T47D (cell line): ENCODE measurements at regions not wholly inside any gene's neighbourhood (a gene's known extent, or its start where the extent isn't known, plus 50 kb on each side); places are given as distances from the start of the nearest gene placed in this dataset.
"Not testable (repeated sequence)": the region's sequence is repeated elsewhere in the genome, so short reads cannot be mapped to it uniquely, and the experiment has no call there.

Experiments used
- DNase-seq, 2 experiments: peaks; one replicate each; pipeline versions ENCODE4 v3.0.0 to v3.0.0-alpha.2; 2011 to 2012; ENCODE audit warnings: low read depth in 1 of 2, low spot score in 1 of 2
- JUND ChIP-seq: IDR thresholded peaks from 2 replicates; pipeline ENCODE4 v1.6.1; 2012; ENCODE audit warnings: low read depth
- in situ Hi-C: cut with HindIII; loops from 2 replicates; pipeline ENCODE4 v1.10.0; 2016; ENCODE audit warnings: low sequenced_read_pairs, low pct_unique_long_range_greater_than_20kb

- in situ Hi-C loops, DNase-seq: not testable (repeated sequence)
Observed at GRCh38 chrX:149420566-149420965, 84.5 kb downstream of the IDS start.

DNA sequence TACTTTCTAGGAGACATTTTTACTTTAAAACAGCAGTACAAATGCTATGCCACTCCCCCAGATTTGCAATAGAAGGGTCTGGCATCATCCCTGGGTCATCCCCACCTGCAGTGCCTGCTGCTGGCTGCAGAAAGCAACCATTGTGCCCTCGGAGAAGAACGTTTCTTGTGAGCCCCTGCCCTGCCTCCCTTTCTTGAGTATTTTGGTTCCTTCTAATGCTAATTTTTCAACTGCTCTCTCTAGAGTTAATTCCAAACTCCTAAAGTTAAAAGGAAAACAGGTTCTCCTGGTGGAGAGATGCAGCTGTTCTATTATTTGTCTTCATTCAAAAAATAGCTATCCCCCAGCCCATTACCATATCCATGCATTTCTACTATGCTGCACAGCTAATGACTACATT, 107.1 kb downstream of the IDS start:
- TF ChIP-seq JUND, result no peak
- no peak for DNase-seq
- in situ Hi-C loops, result no loop called here

- no peak for TF ChIP-seq JUND
- in situ Hi-C loops, result no loop called here
- DNase-seq, result peak in 1 of 2 experiments; percentile 1
Observed at GRCh38 chrX:149392921-149393320, 112.2 kb downstream of the IDS start.

DNA sequence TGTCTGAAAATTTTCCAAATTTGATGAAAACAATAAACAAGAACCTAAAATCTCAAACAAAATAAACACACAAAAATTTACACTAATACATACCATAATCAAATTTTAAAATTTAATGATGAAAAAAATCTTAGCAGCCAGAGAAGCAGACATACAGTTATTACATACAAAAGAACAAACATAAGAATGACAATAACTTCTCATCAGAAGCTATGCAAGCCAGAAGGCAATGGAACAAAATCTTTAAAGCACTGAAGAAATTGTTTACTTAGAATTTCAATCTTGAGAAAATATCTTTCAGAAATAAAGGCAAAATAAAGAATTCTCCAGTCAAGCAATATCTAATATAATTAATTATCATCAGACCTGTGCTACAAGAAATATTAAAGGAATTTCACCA, 121.3 kb downstream of the IDS start:
- no peak for TF ChIP-seq JUND
- no peak for DNase-seq
- in situ Hi-C loops, result no loop called here

DNA sequence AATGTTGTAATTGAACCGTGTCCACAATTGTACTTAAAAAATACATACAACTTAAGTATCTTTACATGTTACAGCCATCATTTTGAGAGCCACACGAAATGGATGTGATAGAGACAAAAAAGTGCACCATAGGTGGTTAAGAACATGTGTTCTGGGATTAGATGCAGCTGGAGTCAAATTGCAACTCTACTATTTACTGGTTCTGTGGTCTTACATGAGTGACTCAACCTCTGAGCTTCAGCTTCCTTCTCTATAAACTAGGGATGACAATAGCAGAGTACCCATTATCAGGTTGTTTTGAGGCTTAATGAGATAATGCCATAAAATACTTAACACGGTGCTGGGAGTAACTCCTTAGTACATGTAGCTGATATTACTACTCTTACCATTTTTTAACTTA, 130.4 kb downstream of the IDS start:
- no peak for DNase-seq
- in situ Hi-C loops, result no loop called here
- TF ChIP-seq JUND, result no peak

DNA sequence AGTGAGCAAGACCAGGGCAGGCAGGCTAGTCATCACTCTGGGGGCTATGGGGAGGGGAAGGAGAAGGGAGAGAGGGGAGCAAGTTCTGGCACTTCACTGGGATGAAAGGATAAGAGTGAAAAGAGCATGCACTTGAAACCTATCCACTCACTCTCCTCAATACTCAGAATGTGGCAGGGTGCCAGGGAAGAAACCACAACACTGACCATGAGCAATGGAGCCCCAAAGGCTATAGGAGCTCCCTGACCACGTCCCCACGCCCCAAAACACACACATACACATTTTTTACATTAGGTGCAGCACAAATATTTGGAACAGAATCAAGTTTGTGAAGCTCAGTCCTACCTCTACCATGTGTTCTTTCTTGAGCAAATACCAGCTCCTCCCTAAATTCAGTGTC, 132.2 kb downstream of the IDS start:
- DNase-seq, result peak in 1 of 2 experiments; percentile 5
- no peak for TF ChIP-seq JUND
- in situ Hi-C loops, result no loop called here

DNA sequence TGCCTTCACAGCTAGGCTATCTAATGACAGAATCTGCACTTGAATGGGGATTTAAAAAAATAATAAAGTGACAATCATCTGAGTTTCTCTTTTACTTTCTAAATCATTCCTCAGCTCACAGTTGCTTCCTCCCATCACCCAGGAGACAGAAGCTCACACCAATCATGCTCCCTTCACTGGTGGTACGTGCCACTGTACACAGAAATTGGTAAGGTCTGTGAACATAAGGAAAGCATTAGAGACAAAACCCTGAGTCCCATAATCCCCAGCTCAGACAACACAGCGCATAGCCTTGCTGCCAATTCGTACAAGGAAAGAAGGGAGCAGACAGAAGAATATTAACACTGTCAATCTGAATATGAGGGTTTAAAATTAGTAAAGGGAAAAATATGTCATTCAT, 133.1 kb downstream of the IDS start:
- in situ Hi-C loops, result no loop called here

DNA sequence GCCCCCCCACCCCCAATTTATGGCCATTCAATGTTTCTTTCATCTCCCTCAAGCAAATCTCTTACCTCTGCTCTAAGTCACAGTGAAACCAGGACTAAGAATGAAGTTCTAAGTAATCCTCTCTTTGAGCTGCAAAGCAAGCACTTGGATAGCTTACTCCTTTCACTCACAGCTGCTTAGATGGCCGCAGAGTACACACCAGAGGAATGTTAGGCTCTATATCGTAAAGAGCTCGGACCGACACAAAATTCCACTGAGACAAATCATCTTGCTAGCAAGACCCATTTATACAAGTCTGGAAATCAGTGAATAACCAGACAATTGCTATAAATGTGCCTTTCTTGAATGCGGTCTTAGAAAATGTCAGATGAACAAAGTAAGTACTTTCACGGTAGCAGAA, 135.0 kb downstream of the IDS start:
- DNase-seq, result no peak
- TF ChIP-seq JUND, result no peak
- in situ Hi-C loops, result no loop called here

More for the DNA sequence above, 133.1 kb downstream of the IDS start:
- no peak for TF ChIP-seq JUND
- no peak for DNase-seq

DNA sequence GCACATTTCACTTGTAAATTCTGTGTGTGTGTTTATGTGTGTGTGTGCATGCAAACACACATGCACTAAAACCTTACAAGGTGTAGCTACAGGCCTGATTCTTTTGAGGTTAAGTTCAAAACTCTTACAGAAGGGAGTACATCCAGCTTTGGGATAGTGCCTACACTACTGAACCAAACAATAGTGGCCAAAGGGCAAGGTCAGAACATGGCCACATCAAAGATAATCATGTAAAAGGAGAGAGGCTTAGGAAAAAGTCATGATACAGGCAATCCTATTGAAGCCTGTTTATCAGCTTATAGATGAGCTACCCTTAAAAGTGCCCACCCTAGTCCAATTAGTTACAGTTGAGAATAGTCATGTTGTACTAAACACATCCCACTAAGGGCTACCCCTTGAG, 139.6 kb downstream of the IDS start:
- in situ Hi-C loops, result no loop called here
- TF ChIP-seq JUND, result no peak
- DNase-seq, result no peak

DNA sequence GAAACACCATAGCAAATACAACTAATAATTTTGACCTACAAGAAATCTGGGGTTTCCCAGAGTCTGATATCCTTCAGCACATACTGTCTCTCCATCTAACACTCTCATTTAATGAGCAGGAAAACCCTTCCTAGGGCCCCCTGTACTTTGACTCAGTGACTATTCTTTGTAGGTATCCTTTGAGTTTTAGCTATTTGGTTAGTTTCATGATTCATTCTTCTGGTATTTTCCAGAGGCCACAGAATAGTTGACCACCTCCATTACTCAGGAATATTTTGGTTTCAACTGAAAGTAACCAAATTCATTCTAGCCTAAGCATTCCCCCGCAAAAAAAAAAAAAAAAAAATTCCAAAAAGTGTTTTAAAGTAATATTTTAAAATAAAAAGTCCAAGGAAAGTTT, 140.0 kb downstream of the IDS start:
- TF ChIP-seq JUND, result no peak
- in situ Hi-C loops, result no loop called here
- no peak for DNase-seq

DNA sequence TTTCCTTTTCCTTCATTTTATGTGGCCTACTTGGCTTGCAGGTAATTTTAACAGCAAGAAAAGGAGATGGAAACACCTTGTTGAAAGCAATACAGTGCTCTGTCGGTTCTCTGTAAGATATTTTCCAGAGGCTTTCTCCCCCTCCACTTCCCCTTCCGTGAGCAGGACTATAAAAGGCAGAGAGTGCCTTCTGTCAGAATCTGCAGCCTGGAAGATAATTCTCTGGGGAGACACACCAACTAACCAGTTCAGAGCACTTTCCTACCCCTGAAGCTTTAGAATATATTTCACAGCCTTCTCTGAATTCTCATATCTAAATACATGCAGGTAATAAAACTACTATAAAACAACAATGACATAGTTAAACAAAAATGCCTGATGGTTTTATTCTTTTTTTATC, 141.1 kb downstream of the IDS start:
- TF ChIP-seq JUND, result no peak
- in situ Hi-C loops, result no loop called here

DNA sequence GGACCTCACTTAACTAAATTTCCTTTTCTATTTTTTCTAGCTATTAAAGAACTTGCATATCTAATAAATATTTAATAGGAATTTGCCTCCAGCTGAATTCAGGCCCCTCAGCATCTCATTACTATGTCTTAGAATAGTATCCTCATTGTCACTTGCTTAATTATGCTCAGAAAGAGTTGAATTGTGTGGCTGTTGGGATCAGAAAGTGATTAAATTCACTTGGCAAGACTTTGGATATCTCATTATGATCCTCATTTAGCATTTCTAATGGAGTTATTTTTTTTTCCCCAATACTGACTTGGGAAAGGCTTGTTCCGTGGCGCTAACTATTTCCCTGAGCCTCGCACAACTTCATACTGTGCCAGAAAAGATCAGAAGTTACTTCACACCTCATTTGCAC, 158.8 kb downstream of the IDS start:
- TF ChIP-seq JUND, result no peak
- in situ Hi-C loops, result no loop called here
- no peak for DNase-seq

More for the DNA sequence above, 141.1 kb downstream of the IDS start:
- no peak for DNase-seq

DNA sequence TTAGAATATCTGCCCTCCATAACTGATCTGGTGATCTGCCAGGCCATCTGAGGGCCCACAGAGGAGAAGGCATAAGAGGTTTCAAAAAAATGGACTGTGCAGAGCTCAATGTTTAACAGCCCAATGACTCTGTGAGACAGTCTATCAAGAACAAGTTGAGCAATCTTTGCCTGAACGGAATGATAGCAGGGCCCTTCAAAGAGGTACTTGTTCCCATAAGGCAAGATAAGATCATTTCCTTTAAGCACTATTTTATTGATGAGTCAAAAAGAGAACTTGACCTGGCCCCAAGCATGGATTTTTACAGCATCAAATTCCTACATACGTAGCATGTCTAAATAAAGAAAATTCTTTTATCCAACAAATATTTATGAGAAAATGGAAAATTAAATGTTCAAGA, 182.8 kb downstream of the IDS start:
- TF ChIP-seq JUND, result no peak
- in situ Hi-C loops, result no loop called here
- no peak for DNase-seq

- DNase-seq, result no peak
- no peak for TF ChIP-seq JUND
- in situ Hi-C loops, result no loop called here
Observed at GRCh38 chrX:149313871-149314371, 191.2 kb downstream of the IDS start.
